HG03060 (cell line): ENCODE measurements at regions not wholly inside any gene's neighbourhood (a gene's known extent, or its start where the extent isn't known, plus 50 kb on each side); places are given as distances from the start of the nearest gene placed in this dataset.

ENCODE experiments used
- ATAC-seq: cut with Tn5 transposase; IDR thresholded peaks from one replicate; pipeline ENCODE4 v1.9.1; 2021; ENCODE audit warnings: low read depth, moderate number of reproducible peaks; ENCODE audit not compliant: unreplicated experiment

DNA sequence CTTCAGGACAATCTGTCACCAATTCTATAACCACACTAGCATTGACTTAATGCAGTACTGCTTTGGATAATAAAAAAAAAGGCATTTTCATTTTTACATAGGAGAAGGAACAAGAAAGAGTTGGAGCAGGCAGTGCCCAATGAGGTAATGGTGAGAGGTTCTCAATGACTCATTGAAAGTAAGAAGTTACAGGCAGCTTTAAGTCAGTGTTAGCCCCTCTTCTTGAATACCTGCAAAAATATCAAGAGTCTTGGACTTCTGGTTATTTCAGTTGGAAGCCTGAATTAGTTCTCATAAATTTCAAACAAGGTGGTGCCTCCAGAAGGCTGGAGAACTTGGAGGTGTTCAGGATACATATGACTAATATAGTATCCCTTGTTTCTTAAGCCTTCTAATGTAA is 422.5 kb downstream of the HTR7 start:
- ATAC-seq: no peak

DNA sequence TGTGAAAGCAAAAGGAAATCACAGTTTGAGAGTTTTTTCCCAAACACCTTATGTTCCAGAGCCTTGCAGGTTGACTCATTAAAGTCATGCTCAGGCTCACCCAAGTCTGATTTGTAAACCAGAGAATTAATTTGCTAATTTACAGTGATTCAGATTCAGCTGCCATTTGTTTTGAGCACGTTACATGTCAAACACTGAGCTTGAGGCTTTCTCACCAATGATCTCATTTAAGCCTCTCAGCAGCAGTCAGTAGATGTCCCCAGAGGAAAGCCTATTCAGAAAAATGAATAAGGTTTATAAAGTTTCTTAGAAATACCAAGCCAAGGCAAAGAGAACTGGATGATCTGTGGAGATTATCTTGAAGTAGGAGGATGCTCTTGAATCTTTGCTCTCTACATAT is 420.4 kb downstream of the HTR7 start:
- no peak for ATAC-seq

DNA sequence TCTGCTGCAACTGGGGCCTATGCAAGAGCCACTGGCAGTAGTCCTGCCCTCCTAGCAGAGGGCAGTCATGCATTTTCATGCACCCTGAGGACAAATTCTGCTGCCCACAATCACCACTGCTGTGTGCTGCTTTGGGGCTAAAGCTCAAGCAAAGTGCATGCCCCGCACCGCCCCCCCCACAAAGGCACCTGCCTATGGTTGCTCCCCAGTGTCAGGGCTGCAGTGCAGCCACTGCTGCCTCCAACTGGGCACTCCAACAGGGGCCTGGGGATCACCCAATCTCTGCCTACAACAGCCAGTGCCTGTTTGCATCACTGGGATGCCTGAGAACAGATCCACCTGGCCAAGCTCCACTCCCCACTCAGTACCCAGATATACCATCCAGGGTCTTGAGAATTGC is 417.0 kb downstream of the HTR7 start:
- ATAC-seq: no peak

DNA sequence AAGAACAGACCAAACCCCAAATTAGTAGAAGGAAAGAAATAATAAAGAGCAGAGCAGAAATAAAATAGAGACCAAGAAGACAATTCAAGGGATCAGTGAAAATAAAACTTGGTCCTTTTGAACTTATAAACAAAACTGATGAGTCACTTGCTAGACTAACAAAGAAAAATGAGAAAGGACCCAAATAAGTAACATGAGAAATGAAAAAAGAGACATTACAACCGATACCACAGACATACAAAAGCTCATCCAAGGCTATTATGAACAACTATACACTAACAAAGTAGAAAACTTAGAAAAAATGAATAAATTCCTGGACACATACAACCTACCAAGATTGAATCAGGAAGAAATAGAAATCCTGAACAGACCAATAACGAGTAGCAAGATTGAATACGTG is 414.5 kb downstream of the HTR7 start:
- no peak for ATAC-seq

DNA sequence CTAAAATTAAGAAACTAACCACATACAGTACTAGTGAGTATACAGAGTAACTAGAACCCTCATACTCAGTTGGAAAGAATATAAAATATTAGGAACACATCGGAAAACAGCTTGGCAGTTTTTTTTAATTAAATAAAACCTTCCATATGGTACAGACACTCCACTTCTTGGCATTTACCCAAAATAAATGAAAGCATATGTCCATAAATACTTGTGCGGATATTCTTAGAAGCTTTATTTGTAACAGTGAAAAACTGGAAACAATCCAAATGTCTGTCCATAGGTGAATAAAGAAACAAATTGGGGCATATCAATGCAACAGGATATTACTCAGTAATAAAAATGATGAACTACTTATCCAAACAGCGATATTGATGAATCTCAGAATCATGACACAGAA is 410.0 kb downstream of the HTR7 start:
- ATAC-seq: no peak

DNA sequence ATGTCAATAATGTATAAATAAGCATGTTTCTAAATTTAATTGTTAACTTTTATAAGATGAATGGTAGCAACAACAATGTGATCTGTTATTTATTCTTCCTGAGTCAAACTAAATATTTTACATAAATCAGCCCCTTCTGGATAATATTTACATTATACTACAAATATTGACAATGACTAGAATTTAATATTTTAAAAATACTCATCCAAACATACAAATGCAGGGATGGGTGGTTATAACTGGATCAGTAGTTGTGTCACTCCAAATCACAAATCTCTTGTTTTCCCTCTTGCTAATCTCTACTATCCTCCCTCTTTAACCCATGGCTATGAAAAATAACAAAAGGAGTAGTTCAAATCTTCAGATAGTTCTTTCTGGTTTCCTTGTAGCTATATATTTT is 407.0 kb downstream of the HTR7 start:
- ATAC-seq: no peak

DNA sequence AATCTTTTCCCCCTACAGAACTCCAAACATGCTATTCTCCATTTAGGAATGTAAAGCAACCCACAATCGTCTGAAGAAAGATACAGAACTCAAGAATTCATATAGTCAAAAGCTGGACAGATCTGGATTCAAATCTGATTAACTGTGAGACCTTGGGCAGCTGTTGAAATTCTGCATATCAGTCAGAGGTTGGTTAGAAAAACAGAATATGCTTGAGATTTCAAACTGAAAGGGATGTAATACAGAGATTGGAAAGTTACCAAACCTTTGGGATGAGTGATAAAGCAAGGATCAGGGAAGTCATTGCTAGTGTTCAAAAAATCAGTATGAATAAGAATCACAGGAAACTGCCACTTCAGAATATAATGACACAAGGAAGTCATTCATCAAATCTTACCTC is 406.6 kb downstream of the HTR7 start:
- ATAC-seq: no peak

DNA sequence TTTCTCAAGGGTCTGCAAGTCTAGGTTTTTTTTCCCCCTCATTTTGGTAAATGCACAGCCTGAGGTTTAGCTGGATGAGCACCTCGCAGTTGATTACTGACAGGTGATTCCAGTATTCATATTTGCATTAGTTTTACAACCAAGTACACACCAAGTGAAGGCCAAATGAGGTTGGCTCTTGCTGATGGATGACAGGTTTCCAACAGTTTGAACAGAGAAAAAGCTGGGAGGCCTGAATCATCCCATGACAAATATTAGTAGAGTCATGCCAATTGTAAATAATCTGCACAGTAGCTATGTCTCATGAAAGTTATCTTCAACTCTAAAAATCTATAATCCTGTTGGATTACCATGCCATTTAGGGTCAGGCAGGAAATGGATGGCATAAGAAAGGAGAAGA is 399.8 kb downstream of the HTR7 start:
- no peak for ATAC-seq

DNA sequence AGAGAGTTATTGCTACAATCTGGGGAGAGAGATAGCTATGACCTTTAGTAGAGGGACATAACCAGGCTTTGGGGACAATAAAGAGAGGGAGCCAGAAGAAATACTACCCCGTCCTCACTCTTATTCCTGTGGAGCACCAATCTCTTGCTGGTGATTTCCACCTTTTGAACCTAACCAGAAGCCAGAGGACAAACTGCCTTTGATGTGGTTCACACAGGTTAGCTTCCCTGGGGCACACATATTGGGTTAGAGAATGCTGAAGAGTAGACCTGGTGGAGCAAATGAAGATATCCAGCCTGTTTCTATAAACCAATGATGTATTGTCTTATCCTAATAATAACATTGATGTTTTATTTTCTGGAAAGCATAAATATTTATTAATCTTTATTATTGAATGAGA is 399.3 kb downstream of the HTR7 start:
- no peak for ATAC-seq

DNA sequence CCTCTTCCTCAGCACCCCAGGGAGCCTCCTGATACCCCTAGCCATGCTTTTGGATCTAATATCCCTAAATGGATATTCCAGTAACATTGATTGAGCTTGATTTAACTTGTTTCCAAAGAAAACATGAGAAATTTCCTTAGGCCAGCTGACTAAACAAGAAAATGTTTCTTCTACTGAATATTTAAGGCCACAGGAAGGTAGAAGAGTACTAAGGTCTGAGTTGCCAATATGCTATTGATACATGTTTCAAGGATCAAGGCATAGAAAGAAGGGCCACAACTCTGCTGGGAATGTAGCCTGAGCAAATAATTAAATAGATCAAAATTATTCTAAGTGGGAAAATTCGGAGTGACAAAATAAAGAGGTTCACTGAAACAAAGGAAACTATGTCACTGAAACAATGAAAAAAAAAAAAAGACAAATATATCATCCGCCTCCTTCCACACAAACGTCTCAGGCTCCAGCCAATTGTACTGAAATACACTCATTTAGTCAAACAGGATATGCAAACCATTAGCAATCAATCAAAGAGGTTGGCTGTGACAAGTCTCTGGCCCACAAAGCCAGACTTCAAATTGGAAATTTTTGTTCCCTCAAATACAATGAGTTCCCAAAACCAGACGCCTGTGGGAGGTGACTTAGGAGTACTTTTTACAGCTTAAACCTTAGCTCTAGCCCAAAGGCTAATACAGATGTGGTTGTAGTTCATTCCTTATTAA is 396.2 kb downstream of the HTR7 start:
- no peak for ATAC-seq

DNA sequence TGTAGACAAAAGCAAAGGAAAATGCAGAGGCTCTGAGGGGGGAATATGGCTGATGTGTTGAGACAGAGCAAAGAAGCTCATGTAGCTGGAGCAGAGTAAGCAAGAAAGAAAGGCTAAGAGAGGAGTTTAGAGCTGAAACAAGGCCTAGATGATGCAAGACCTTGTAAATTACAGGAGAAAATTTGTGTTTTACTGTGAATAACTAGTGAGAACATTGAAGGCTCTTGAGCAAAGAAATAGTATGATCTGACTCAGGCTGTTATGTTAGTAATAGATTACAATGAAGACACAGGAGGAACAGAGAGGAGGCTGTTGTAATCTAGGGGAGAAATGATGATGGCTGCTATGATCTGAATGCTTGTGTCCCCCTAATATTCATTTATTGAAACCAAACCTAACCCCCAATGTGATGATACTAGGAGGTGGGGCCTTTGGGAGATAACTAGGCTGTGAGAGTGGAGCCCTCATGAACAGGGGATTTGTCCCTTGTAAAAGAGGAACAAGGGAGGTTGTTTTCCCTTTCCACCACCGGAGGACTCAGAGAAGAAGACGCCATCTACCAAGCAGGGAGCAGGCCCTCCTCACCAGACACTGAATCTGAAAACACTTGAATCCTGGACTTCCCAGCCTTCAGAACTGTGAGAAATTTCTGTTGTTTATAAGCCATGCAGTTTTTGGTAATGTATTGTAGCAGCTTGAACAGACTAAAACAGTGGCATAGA is 394.9 kb downstream of the HTR7 start:
- ATAC-seq: no peak

DNA sequence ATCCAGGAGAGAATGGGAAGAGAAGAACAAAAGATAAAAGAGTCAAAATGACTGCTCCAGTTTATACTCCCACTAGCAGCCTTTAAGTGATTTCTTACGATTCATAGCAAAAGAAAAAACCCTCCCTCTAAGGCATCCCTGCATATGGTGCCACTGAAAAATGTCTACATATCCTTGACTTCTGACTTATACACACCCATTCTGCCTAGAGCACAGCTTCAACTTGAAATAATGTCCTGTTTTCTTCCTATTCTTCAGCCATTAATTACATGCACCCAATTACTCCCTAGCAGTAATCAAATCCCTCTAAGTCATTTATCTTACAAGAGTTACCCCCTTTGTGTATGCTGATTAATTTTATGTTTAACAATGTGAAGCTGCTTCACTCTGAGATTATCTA is 393.5 kb downstream of the HTR7 start:
- no peak for ATAC-seq

DNA sequence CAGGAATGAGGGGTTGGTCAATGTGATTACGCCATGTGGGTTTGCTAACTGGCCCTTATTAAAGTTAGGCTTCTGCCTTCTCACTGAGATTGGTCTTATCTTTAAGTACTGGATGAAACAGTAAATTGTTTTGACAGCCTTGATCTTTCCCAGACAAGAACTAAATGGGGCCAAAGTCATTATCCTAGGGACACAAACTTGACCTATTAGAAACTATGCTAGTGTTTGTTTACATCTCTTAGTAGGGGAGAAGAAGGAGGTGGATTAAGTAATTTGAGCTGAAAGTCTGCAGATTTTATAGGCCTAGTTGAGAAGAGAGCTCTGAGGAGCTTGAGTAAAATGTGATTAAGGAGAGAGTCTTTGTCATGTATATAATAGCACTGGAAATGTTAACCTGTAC is 386.9 kb downstream of the HTR7 start:
- no peak for ATAC-seq

DNA sequence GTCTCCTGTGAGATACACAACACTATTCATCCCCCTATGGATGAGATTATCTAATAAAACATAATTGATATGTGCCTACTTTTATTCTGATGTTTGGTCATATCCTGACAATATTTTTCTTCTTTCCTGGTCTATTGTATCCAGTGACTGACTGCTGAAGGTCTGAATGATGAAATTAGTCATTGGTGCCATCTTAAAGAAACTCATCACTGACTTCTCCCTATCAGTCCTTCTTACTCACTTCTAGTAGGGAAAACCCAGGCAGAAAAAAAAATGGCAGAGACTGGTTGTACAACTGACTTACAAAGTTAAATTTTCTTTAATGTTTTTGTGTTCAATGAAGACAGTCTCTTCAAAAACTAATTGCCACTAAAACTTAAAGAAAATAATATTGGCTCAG is 377.4 kb downstream of the HTR7 start:
- ATAC-seq: no peak

DNA sequence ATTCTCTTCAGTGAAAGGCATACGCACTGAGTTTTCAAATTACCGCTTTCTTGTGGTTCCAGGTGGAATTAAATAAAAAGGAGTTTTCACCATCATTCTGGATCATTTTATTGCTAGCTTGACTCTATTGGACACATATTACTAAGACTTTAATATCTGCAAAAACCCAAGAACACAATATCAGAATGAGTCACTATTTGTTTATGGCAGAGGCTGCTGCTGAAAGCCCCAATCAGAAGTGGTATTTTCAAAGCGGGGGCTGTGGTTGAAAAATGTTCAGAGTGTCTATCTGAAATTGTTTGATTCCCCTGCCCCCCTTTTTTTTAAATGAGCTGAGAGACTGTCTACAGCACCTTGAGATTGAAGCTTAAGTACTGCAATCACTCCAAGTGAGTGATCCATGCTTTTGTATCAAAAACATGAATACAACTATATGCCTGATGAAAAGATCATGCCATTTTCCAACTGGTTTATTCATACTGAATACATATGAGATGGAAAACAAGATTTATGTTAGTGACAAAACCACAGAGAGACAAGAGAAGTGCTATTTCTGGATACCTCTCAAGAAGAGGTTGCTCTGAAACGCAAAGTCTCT is 376.4 kb downstream of the HTR7 start:
- ATAC-seq: no peak

DNA sequence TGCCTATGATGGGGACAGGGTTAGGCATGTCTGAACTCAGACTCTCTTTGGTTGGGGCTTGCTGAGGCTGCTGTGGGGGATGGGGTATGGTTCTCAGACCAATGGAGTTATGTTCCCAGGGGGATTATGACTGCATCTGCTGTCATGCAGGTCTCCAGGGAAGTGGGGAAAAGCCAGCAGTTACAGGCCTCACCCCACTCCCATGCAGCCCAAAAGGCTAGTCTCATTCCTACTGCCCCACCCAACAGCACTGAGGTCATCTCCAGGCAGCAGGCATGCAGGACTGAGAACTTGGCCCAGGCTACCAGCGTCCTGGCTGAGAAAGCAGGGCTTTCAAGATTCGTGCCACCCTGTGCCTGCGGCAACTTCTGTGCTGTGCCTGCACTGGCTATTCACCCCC is 373.3 kb downstream of the HTR7 start:
- no peak for ATAC-seq

DNA sequence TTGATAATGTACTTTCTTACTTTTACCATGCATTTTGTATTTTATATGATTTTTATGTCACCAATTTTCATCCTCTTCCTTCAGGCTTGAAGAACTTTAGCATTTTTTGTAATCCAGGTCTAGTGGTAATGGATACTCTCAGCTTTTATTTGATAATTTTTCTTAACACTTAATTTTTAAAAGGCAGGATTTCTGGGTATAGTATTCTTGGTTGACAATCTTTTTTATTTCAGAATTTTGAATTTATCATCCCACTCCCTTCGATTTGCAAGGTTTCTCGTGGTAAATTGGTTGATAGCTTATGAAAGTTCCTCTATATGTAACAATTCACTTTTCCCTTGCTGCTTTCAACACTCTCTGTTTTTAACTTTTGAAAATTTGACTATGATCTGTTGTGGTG is 363.7 kb downstream of the HTR7 start:
- ATAC-seq: no peak

DNA sequence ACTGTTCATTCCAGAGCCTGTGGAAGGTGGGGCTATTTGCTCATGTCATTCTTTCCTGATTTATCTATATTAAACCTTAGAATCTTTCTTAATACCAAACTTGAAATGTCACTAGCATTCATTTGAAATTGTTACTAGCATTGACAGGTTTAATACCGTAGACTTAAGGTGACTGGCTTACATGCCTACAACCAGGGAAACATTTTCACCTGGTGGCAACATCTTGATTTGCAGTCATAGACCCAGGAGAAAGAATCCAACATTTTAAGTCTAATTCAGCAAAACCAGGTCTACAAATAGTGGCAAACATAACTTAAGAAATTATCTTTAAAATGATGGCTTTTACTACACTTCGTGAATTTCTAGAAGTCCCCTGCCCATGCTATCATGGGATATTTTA is 353.7 kb downstream of the HTR7 start:
- ATAC-seq: no peak

DNA sequence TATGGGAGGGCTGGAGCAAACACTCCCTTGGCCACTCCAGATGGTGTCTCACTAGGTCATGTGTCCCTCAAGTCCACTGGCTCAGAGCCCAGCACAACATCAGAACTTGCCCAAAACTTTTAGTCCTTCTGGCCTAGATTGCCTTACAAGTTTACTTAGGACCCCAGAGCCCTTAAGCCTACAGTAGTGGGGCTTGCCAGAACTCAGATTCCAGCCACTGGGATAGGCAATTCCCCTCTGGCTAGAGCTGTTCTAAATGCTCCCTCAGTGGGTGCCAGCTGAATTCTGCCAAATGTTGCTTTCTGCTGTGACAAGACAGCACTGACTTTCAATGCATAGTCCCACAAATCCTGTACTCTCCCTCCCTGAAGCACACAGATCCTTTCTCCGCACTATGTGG is 331.1 kb downstream of the HTR7 start:
- no peak for ATAC-seq

DNA sequence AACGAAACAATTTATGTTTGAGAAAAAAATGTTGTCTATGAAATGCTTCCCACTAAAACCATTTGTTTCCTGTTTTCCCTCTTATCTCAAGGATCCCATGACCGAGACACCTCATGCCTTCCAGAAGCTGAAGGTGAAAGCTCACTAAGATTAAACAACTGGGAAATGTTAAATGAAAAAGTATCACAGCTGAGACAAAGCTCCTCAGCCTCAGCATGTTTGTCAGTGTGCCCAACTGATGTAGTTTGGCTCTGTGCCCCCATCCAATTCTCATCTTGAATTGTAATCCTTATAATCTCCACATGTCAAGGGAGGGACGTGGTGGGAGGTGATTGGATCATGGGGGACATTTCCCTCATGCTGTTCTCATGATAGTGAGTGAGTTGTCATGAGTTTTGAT is 327.3 kb downstream of the HTR7 start:
- no peak for ATAC-seq

DNA sequence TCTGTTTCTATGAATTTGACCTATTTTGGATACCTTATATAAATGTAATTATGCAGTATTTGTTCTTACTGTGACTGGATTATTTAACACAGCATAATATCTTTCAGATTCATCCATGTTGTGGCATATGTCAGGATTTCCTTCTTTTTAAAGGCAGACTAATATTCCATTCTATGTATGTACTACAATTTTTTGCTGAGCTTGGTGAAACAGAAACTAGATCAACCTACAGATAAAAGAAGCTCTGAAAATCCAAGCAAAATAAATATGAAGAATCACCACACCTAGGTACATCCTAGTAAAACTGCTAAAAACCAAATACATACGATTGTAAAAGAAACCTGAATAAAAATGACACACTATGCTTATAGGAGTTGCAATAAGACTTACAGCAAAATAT is 300.5 kb downstream of the HTR7 start:
- no peak for ATAC-seq

DNA sequence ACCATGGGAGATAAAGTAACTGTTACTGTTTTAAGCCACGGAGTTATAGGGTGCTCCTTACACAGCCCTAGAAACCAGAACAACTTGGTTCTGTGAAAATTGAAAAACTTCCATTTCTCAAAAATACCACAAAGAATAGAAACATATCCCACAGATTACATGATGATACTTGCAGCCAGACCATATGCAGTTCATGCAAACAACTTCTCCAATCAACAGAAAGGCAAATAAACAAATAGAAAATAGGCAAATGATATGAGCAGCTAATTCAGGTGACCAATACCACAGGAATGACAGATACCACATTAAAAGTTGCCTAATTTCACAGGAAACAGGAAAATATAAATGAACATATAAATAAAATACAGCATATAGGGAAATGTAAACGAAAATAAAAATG is 297.5 kb downstream of the HTR7 start:
- ATAC-seq: no peak
